HCT116 (cell line): ENCODE measurements at regions not wholly inside any gene's neighbourhood (a gene's known extent, or its start where the extent isn't known, plus 50 kb on each side); places are given as distances from the start of the nearest gene placed in this dataset.

ENCODE experiments used
- CEBPB ChIP-seq: IDR thresholded peaks from 2 replicates; pipeline ENCODE4 v1.6.1; 2012; ENCODE audit warnings: low read depth
- CTCF ChIP-seq, 3 experiments: fragments of 200-600 bp in 1 of 3; sonication (generic) in 1 of 3; IDR thresholded peaks in 2 of 3; conservative IDR thresholded peaks in 1 of 3; 2 replicates each; pipeline ENCODE4 v1.5.1; 2012 to 2017; ENCODE audit warnings: low read depth in 2 of 3, low read length in 2 of 3, antibody characterized with exemption in 1 of 3, borderline replicate concordance in 1 of 3, control low read depth in 1 of 3, mild to moderate bottlenecking in 1 of 3, mixed read lengths in 1 of 3, mixed run types in 1 of 3, moderate library complexity in 1 of 3; ENCODE audit not compliant: insufficient read depth in 1 of 3
- ELF1 ChIP-seq: IDR thresholded peaks from 2 replicates; pipeline ENCODE4 v1.6.1; 2012; ENCODE audit warnings: low read depth, borderline replicate concordance
- EZH2phosphoT487 ChIP-seq: fragments of 200-600 bp; IDR thresholded peaks from 2 replicates; pipeline ENCODE4 v1.6.1; 2018; ENCODE audit warnings: antibody characterized with exemption, borderline replicate concordance
- FOSL1 ChIP-seq: IDR thresholded peaks from 2 replicates; pipeline ENCODE4 v1.6.1; 2012; ENCODE audit warnings: low read depth
- POLR2A ChIP-seq: IDR thresholded peaks from 2 replicates; pipeline ENCODE4 v1.7.0; 2011; ENCODE audit warnings: borderline replicate concordance; ENCODE audit not compliant: insufficient read depth, insufficient read length; ENCODE audit errors: extremely low read depth
- POLR2AphosphoS5 ChIP-seq: IDR thresholded peaks from 2 replicates; pipeline ENCODE4 v1.6.1; 2011; ENCODE audit warnings: mild to moderate bottlenecking, low read depth, low read length, moderate library complexity
- RAD21 ChIP-seq: IDR thresholded peaks from 2 replicates; pipeline ENCODE4 v1.6.1; 2012; ENCODE audit warnings: low read depth, mild to moderate bottlenecking
- SIN3A ChIP-seq: IDR thresholded peaks from 2 replicates; pipeline ENCODE4 v1.6.1; 2012; ENCODE audit warnings: low read depth
- SRF ChIP-seq: IDR thresholded peaks from 2 replicates; pipeline ENCODE4 v1.6.1; 2012; ENCODE audit warnings: low read depth
- TF ChIP-seq, protein P1 (sequence below): IDR thresholded peaks from 2 replicates; pipeline ENCODE4 v1.6.1; 2012
- TF ChIP-seq, protein P2 (sequence below): IDR thresholded peaks from 2 replicates; pipeline ENCODE4 v1.6.1; 2012

DNA sequence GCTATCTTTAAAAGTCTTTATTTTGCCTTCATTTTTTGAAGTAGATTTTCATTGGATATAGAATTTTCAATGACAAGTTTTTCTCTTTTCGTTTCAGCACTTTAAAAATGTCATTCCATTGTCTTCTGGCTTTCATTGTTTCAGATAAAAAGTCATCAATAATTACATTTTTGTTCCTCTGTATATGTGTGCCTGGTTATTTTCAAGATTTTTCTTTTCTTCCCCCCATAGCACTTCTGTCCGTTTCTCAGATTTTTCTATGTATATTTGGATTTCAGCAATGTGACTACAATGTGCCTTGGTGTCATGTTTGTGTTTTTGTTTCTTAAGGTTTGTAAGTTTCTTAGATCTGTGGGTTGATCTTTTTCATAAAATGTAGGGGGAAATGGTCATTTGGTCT, 66.3 kb upstream of the HSD17B12 start:
- TF ChIP-seq ELF1 (no peak), SRF (no peak), CTCF (IDR thresholded peaks at IDR 0.05 in 2 of 3, conservative IDR thresholded peaks at IDR 0.05 in 1 of 3; ENCODE audit: borderline replicate concordance in 1 of 3, insufficient read depth in 1 of 3, low read depth in 2 of 3, low read length in 2 of 3) (no peak), FOSL1 (no peak), POLR2AphosphoS5 (no peak), SIN3A (no peak), CEBPB (no peak), EZH2phosphoT487 (no peak), POLR2A (no peak), RAD21 (no peak)
- TF ChIP-seq, protein P1, sequence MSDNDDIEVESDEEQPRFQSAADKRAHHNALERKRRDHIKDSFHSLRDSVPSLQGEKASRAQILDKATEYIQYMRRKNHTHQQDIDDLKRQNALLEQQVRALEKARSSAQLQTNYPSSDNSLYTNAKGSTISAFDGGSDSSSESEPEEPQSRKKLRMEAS = no peak
- TF ChIP-seq, protein P2, sequence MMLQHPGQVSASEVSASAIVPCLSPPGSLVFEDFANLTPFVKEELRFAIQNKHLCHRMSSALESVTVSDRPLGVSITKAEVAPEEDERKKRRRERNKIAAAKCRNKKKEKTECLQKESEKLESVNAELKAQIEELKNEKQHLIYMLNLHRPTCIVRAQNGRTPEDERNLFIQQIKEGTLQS = no peak
